HG03060 (cell line): ENCODE measurements at regions not wholly inside any gene's neighbourhood (a gene's known extent, or its start where the extent isn't known, plus 50 kb on each side); places are given as distances from the start of the nearest gene placed in this dataset.

Experiments used
- ATAC-seq: cut with Tn5 transposase; IDR thresholded peaks from one replicate; pipeline ENCODE4 v1.9.1; 2021; ENCODE audit warnings: low read depth, moderate number of reproducible peaks; ENCODE audit not compliant: unreplicated experiment

- no peak for ATAC-seq
Observed at GRCh38 chr1:184141361-184141880, 89.9 kb downstream of the TSEN15 start.

GRCh38 chr1:184143449-184143848 is 91.9 kb downstream of the TSEN15 start:
- no peak for ATAC-seq

GRCh38 chr1:184145083-184145482 is 93.6 kb downstream of the TSEN15 start:
- ATAC-seq: no peak

- ATAC-seq: no peak
Observed at GRCh38 chr1:184146202-184146601, 94.7 kb downstream of the TSEN15 start.

- no peak for ATAC-seq
Observed at GRCh38 chr1:184150776-184151531, 99.4 kb downstream of the TSEN15 start.

- no peak for ATAC-seq
Observed at GRCh38 chr1:184152434-184152898, 100.9 kb downstream of the TSEN15 start.

GRCh38 chr1:184152974-184153373 is 101.4 kb downstream of the TSEN15 start:
- no peak for ATAC-seq

GRCh38 chr1:184153731-184154130 is 102.2 kb downstream of the TSEN15 start:
- no peak for ATAC-seq

- no peak for ATAC-seq
Observed at GRCh38 chr1:184156521-184157393, 105.2 kb downstream of the TSEN15 start.

- no peak for ATAC-seq
Observed at GRCh38 chr1:184157394-184157742, 105.8 kb downstream of the TSEN15 start.

- ATAC-seq: no peak
Observed at GRCh38 chr1:184158896-184159681, 107.6 kb downstream of the TSEN15 start.

- no peak for ATAC-seq
Observed at GRCh38 chr1:184160236-184160635, 108.7 kb downstream of the TSEN15 start.

- no peak for ATAC-seq
Observed at GRCh38 chr1:184161071-184161698, 109.7 kb downstream of the TSEN15 start.

- no peak for ATAC-seq
Observed at GRCh38 chr1:184162281-184162680, 110.8 kb downstream of the TSEN15 start.

GRCh38 chr1:184163674-184164465 is 112.3 kb downstream of the TSEN15 start:
- ATAC-seq: peak; percentile 73

- no peak for ATAC-seq
Observed at GRCh38 chr1:184164536-184164935, 113.0 kb downstream of the TSEN15 start.

- no peak for ATAC-seq
Observed at GRCh38 chr1:184166485-184166884, 115.0 kb downstream of the TSEN15 start.

GRCh38 chr1:184167352-184167751 is 115.8 kb downstream of the TSEN15 start:
- ATAC-seq: no peak

- ATAC-seq: no peak
Observed at GRCh38 chr1:184170719-184171118, 119.2 kb downstream of the TSEN15 start.
